Astrocyte (in vitro differentiated cells and primary cell): ENCODE measurements at regions not wholly inside any gene's neighbourhood (a gene's known extent, or its start where the extent isn't known, plus 50 kb on each side); places are given as distances from the start of the nearest gene placed in this dataset.

Experiments used
- CTCF ChIP-seq: IDR thresholded peaks from 2 replicates; pipeline ENCODE4 v1.5.1; 2011; ENCODE audit warnings: low read depth, mild to moderate bottlenecking, inconsistent platforms, low read length, moderate library complexity; ENCODE audit not compliant: insufficient read depth
- EZH2 ChIP-seq: IDR thresholded peaks from 2 replicates; pipeline ENCODE4 v1.6.1; 2012; ENCODE audit warnings: mild to moderate bottlenecking, low read length, inconsistent platforms; ENCODE audit not compliant: insufficient read depth

GRCh38 chr1:173364827-173365226 is 112.3 kb upstream of the PRDX6 start:
- no peak for TF ChIP-seq CTCF
- TF ChIP-seq EZH2 = no peak
